ENCODE measurements at regions not wholly inside any gene's neighbourhood (a gene's known extent, or its start where the extent isn't known, plus 50 kb on each side); places are given as distances from the start of the nearest gene placed in this dataset.

DNA sequence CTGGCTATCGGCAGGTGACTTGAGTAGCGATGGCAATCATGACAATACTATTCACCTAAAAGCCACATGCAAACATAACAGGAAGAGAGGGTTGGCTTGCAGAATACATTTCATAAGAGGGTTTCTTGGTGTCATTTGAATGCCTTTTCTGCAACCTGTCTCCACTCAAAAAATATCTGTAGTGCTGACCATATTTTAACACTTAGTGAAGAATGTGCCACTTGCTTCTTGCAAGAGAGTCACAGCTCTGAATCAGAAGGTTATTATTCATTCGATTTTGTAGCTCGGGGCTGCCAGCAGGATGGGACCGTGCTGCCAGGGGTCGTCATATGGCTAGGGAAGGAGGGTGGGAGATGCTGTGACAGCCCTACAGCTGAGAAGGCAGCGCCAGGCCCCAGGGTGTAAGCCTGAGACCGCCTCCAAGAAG, 152.0 kb upstream of the PITRM1 start:
- Histone ChIP-seq H3K27ac (ENCODE audit: low read depth, low read length, poor library complexity, severe bottlenecking) (no peak overlapping the region), H3K4me3 (ENCODE audit: low read depth, low read length, poor library complexity, severe bottlenecking) (no peak overlapping the region), H3K4me1 (ENCODE audit: insufficient read depth, low read length, poor library complexity, severe bottlenecking) (peaks cover 5% of the 10 kb centered on the region), H3K36me3 (ENCODE audit: insufficient read depth, low read length, poor library complexity, severe bottlenecking) (no peaks in the 10 kb centered on the region), H3K27me3 (replicated peaks; ENCODE audit: insufficient read depth, low read depth, low read length, poor library complexity) (no peaks in the 10 kb centered on the region), H3K9me3 (ENCODE audit: low read depth, low read length, poor library complexity, severe bottlenecking) (no peaks in the 10 kb centered on the region)
- no peak for DNase-seq (ENCODE audit: low spot score)
- ChIA-PET CTCF (no interaction called here), POLR2A (ENCODE audit: low non-redundant PET) (no interaction called here)
- intact Hi-C loops (cut with micrococcal nuclease; ENCODE audit: unreplicated experiment), result no loop called here
- no peak for TF ChIP-seq CTCF (conservative IDR thresholded peaks at IDR 0.05; ENCODE audit: low read depth, low read length)
- TF ChIP-seq EZH2 (IDR thresholded peaks at IDR 0.05; ENCODE audit: borderline replicate concordance, low read depth, low read length, poor library complexity, severe bottlenecking), result no peak
- BruUV-seq (replicated peaks), result no TSS peak

- no peaks in the 10 kb centered on the region for H3K36me3 ChIP-seq (ENCODE audit: insufficient read depth, low read length, poor library complexity, severe bottlenecking)
- POLR2A ChIA-PET (ENCODE audit: low non-redundant PET), result no interaction called here
- H3K27me3 ChIP-seq (replicated peaks; ENCODE audit: insufficient read depth, low read depth, low read length, poor library complexity), result no peaks in the 10 kb centered on the region
- H3K4me1 ChIP-seq (ENCODE audit: insufficient read depth, low read length, poor library complexity, severe bottlenecking), result peaks cover 5% of the 10 kb centered on the region
- CTCF ChIA-PET, result no interaction called here
- TF ChIP-seq EZH2 (IDR thresholded peaks at IDR 0.05; ENCODE audit: borderline replicate concordance, low read depth, low read length, poor library complexity, severe bottlenecking) (no peak), CTCF (conservative IDR thresholded peaks at IDR 0.05; ENCODE audit: low read depth, low read length) (no peak)
- BruUV-seq (replicated peaks), result no TSS peak
- no peaks in the 10 kb centered on the region for H3K9me3 ChIP-seq (ENCODE audit: low read depth, low read length, poor library complexity, severe bottlenecking)
- intact Hi-C loops (cut with micrococcal nuclease; ENCODE audit: unreplicated experiment), result no loop called here
- DNase-seq (ENCODE audit: low spot score), result peak; percentile 54
- no peak overlapping the region for H3K4me3 ChIP-seq (ENCODE audit: low read depth, low read length, poor library complexity, severe bottlenecking)
- H3K27ac ChIP-seq (ENCODE audit: low read depth, low read length, poor library complexity, severe bottlenecking), result no peak overlapping the region
These were observed 151.4 kb upstream of the PITRM1 start for GRCh38 chr10:3323865-3324498.

GRCh38 chr10:3321123-3321522, 148.5 kb upstream of the PITRM1 start:
- ChIA-PET POLR2A (ENCODE audit: low non-redundant PET) (interaction anchor here (0.5 to 0.6 kb wide), 2 partner anchors 11 to 119 kb away, joined by 3 to 4 read pairs; no protein-coding TSS in a partner anchor), CTCF (no interaction called here)
- no peak overlapping the region for H3K4me3 ChIP-seq (ENCODE audit: low read depth, low read length, poor library complexity, severe bottlenecking)
- no peak for DNase-seq (ENCODE audit: low spot score)
- H3K4me1 ChIP-seq (ENCODE audit: insufficient read depth, low read length, poor library complexity, severe bottlenecking), result peaks cover 5% of the 10 kb centered on the region
- no peak overlapping the region for H3K27ac ChIP-seq (ENCODE audit: low read depth, low read length, poor library complexity, severe bottlenecking)
- intact Hi-C loops (cut with micrococcal nuclease; ENCODE audit: unreplicated experiment), result no loop called here
- no TSS peak for BruUV-seq (replicated peaks)
- no peaks in the 10 kb centered on the region for H3K27me3 ChIP-seq (replicated peaks; ENCODE audit: insufficient read depth, low read depth, low read length, poor library complexity)
- H3K9me3 ChIP-seq (ENCODE audit: low read depth, low read length, poor library complexity, severe bottlenecking), result no peaks in the 10 kb centered on the region
- no peaks in the 10 kb centered on the region for H3K36me3 ChIP-seq (ENCODE audit: insufficient read depth, low read length, poor library complexity, severe bottlenecking)
- no peak for TF ChIP-seq EZH2 (IDR thresholded peaks at IDR 0.05; ENCODE audit: borderline replicate concordance, low read depth, low read length, poor library complexity, severe bottlenecking)
- TF ChIP-seq CTCF (conservative IDR thresholded peaks at IDR 0.05; ENCODE audit: low read depth, low read length), result no peak

All from A673 (cell line).